Epithelial cell of proximal tubule (primary cell): ENCODE measurements at regions not wholly inside any gene's neighbourhood (a gene's known extent, or its start where the extent isn't known, plus 50 kb on each side); places are given as distances from the start of the nearest gene placed in this dataset.

ENCODE experiments used
- DNase-seq: peaks from one replicate; pipeline ENCODE4 v3.0.0-alpha.2; 2011; ENCODE audit warnings: low read depth
- H3K4me3 ChIP-seq: 2 replicates; pipeline ENCODE4 v1.5.1; 2011; ENCODE audit warnings: low read depth, mild to moderate bottlenecking, low read length
- CTCF ChIP-seq: conservative IDR thresholded peaks from 2 replicates; pipeline ENCODE4 v1.5.1; 2012; ENCODE audit warnings: low read depth, mild to moderate bottlenecking, low read length

GRCh38 chr7:50837965-50838364 is 55.3 kb upstream of the GRB10 start:
- H3K4me3 ChIP-seq: no peak overlapping the region
- DNase-seq: no peak
- TF ChIP-seq CTCF: no peak

GRCh38 chr7:50836646-50837045 is 54.0 kb upstream of the GRB10 start:
- H3K4me3 ChIP-seq: no peak overlapping the region
- DNase-seq: no peak
- TF ChIP-seq CTCF: no peak

- no peak for TF ChIP-seq CTCF
- DNase-seq: no peak
- no peak overlapping the region for H3K4me3 ChIP-seq
Measured at GRCh38 chr7:50835156-50835555, 52.5 kb upstream of the GRB10 start.

GRCh38 chr7:50834679-50835078 is 52.0 kb upstream of the GRB10 start:
- TF ChIP-seq CTCF: no peak
- DNase-seq: no peak
- no peak overlapping the region for H3K4me3 ChIP-seq

GRCh38 chr7:50834031-50834535 is 51.4 kb upstream of the GRB10 start:
- TF ChIP-seq CTCF: no peak
- H3K4me3 ChIP-seq: no peak overlapping the region
- DNase-seq: no peak

- H3K4me3 ChIP-seq: no peak overlapping the region
- TF ChIP-seq CTCF: no peak
- DNase-seq: peak; percentile 84
Measured at GRCh38 chr7:50832744-50833143, 50.0 kb upstream of the GRB10 start.
